Activated T-cell treated with anti-CD3 and anti-CD28 coated beads for 1 hour (primary cell): ENCODE measurements at regions not wholly inside any gene's neighbourhood (a gene's known extent, or its start where the extent isn't known, plus 50 kb on each side); places are given as distances from the start of the nearest gene placed in this dataset.
A peak's percentile ranks its signal among the peaks of the same experiment; 100 is the strongest.

Experiments
- DNase-seq: peaks from one replicate; pipeline ENCODE4 v3.0.0-alpha.2; 2020; ENCODE audit warnings: low read depth

DNA sequence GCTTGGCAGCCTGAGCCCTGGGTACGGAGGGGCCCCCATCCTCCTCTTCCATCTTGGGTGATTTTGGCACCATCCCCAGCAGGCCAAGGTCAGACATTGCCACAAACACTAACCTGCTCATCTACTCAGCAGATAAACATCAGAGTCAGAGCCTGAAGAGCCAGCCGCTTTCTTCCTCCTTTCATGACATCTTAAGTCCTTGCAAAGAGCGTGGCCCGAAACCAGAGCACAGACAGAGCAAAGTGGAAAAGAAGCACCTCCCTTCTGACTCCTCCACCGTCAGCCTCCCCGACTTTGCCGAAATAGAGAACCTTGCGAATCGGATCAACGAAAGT, 60.4 kb upstream of the RPH3AL start:
- DNase-seq: no peak

DNA sequence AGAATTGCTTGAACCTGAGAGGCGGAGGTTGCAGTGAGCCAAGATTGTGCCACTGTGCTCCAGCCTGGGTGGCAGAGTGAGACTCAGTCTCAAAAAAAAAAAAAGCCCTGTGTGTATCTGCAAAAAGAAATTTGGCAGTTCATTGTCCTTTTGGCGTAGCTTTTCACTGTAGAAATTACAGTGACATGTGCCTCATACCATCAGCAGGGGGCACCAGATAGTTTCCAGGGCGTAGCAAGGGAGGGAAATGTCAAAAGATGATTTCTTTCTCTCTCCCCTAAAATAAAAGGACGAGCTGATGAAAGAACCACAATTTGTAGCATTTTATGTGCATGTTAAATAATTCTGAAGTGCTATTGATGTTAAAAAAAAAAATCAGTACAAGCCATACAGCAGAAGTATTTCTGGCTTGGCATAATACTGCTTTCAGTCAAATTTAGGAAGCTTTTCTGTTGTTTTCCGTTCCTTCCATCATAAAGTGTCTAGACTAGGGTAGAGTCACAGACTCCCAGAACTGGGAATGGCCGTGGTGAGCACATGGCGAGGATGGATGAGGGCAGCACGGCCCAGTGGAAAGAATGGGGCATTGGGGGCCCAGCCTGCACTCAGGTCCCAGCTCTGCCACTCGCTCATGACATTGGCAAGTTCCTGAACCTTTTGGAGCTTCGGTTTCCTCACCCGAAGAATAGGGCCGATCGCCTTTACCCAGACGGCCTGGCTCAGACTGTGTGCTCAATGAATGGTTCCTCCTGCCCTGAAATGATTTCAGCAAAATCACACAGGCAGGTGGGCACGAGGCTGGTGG, 59.8 kb upstream of the RPH3AL start:
- peak; percentile 59 for DNase-seq

DNA sequence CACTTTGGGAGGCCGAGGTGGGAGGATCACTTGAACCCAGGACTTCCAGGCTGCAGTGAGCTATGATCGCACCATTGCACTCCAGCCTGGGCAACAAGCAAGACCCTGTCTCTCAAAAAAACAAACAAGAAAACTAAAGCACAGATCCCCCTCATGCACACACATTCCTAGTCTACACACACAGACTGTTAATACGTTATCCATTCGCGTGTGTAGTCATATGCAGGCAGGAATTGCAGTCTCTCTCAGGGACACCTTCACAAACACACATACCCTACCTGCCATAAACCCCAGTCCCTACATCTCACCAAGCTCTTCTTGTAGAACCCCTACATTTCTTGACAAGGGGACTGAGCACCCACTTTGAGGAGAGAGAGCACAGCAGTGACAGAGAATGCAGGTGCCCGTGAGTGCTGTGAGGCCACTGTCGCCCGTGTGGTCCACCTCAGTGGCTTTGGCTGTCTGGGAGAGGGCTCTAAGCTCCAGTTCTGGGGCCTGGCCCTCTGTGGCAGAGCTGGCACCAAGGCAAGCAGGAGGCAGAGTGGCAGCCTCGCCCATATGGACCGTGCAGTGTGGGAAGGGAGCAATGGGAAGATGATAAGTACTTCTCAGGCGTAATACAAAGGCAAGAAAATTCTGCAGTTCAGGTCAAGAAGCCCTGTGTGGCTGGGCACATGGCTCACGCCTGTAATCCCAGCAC, 59.0 kb upstream of the RPH3AL start:
- no peak for DNase-seq

DNA sequence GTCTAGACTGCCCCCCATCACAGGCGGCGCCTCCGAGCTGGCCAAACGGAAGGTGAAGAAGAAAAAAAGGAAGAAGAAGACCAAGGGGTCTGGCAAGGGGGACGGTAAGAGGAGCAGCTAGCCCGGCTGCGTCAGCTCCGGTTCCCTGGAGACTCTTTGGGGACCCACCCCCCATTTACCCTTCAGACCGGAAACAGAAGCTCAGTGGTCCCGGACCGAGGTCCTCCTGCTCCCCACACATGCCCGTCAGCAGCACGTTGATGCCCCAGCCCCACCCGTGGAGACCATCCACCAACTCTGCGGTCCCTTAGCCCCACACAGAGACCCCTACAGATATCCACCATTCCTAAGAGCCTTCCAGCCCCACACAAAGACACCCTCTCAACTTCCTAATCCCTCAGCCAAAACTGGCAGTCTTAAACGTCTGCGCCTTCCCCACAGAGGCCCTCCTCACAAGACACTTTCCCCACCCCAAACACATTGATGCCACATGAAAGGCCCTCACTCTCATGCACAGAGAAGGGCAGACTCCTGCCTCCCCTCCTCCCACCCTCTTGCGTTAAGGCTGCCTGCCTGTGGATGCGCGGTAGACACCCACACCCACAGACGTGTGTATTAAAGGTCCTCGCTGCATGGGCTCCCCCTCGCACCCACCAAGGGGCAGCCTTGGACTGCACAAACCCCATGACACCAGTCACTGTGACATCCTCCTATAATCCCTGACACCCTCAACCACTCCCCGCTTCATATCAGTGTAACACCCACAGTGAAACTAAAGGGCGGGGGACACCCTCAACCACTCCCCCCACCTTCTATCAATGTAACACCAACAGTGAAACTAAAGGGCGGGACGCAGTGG, 58.2 kb upstream of the RPH3AL start:
- DNase-seq: no peak

DNA sequence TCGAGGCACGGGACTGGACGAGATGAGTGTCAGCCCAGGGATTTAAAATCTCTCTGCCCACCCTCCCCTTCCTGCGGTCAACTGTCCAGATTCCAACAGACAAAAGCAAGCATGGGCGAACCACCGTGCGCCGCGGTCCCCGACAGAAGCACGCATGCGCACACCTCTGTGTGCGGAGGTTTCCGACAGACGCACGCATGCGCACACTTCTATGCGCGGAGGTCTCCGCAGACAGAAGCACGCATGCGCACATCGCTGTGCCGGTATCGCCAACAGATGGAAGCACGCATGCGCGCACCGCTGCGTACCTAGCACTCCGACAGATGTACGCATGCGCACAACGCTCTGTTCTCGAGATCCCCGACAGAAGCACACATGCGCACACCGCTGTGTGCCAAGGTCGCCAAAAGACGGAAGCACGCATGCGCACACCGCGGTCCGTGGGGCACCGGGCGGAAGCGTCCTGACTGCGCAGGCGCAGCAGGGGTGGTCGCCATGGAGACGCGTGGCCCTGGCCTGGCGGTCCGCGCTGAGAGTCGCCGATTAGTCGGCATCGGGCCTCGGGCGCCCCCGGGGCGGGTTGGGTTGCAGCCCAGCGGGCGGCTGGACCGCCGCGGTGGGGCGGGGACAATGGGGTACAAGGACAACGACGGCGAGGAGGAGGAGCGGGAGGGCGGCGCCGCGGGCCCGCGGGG, 57.4 kb upstream of the RPH3AL start:
- peak; percentile 100 for DNase-seq

DNA sequence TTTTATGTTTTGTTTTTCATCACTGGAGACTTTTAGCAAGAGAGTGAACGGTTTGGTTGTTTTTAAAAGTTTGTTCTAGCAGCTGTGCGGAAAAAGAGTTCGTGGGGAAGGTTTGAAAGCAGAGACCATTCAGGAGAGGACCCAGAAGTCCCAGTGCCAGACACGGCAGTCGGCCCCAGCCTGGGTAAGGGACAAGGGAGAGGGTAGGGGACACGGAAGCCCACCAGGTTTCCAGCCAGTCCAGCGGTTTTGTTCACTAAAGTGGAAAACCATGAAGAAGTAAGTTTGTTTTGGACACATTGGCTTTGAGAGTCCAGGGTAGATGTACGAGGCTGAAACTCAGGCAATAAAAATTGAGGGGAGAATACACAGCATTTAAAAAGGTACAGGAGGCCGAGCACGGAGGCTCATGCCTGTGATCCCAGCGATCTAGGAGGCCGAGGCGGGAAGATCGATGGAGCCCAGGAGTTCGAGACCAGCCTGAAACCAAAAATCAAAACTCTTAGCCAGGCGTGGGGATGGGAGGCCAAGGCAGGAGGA, 56.8 kb upstream of the RPH3AL start:
- no peak for DNase-seq

DNA sequence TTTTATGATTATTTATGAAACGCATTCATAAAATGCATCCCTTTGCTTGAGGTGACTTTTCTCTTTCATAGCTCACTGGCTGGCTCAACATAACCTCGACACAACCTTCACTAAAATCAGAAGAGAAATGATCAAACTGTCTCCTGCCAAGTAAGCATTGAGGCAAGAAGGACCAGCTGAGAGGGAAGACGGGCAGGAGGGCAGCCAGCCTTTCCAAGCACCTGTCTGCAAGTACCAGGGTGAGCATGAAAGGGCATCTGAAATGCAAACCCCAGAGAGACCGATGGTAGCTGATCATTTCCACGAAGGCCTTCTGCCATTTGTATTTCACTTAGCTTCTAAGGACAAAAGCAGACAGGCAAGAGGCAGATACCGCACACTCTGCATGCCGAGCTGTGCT, 52.1 kb upstream of the RPH3AL start:
- no peak for DNase-seq
